ENCODE measurements at regions not wholly inside any gene's neighbourhood (a gene's known extent, or its start where the extent isn't known, plus 50 kb on each side); places are given as distances from the start of the nearest gene placed in this dataset.

GRCh38 chr2:193520709-193521458 lies 1326.2 kb upstream of the TMEFF2 start:
- 59% methylated on average over 5 of the region's 5 CpGs for WGBS (ENCODE audit: low lambda C conversion rate)
- Histone ChIP-seq H3K79me2 (ENCODE audit: insufficient read depth) (no peaks in the 10 kb centered on the region), H3K4me1 (ENCODE audit: control insufficient read depth in 1 of 2, insufficient read depth in 2 of 2, low read depth in 1 of 2, low read length in 1 of 2) (no peaks in the 10 kb centered on the region)

GRCh38 chr2:193518041-193518817 lies 1323.5 kb upstream of the TMEFF2 start:
- peak overlapping the region; percentile 47 for H2AFZ ChIP-seq (ENCODE audit: low read depth)
- POLR2A ChIA-PET, result no interaction called here
- CTCF ChIA-PET, result interaction anchor here (1.1 kb wide), 1 partner anchor 14 kb away, joined by 3 read pairs; no protein-coding TSS in a partner anchor

More at GRCh38 chr2:193520709-193521458, 1326.2 kb upstream of the TMEFF2 start:
- Histone ChIP-seq H3F3A (replicated peaks; ENCODE audit: insufficient read depth) (no peaks in the 10 kb centered on the region), H3K4me3 (ENCODE audit: low read depth in 2 of 2, low read length in 1 of 2) (no peak overlapping the region), H3K9me3 (no peaks in the 10 kb centered on the region), H3K4me2 (no peak overlapping the region), H4K20me1 (ENCODE audit: insufficient read depth) (no peaks in the 10 kb centered on the region), H3K9me2 (no peaks in the 10 kb centered on the region), H3K9ac (no peak overlapping the region), H3K36me3 (replicated peaks in 1 of 2; ENCODE audit: control insufficient read depth in 1 of 2, insufficient read depth in 2 of 2, low read length in 1 of 2) (no peaks in the 10 kb centered on the region), H3K27me3 (ENCODE audit: insufficient read depth) (no peaks in the 10 kb centered on the region), H2AFZ (ENCODE audit: low read depth) (no peak overlapping the region), H3K27ac (ENCODE audit: low read depth in 2 of 2, low read length in 1 of 2) (no peak overlapping the region)
- DNase-seq, result no peak
- CTCF ChIA-PET, result no interaction called here
- POLR2A ChIA-PET, result no interaction called here
- no peak for TF ChIP-seq YY1 (IDR thresholded peaks at IDR 0.05; ENCODE audit: low read depth)
- TF ChIP-seq ELF1 (IDR thresholded peaks at IDR 0.05), result no peak
- no peak for TF ChIP-seq POLR2AphosphoS5 (IDR thresholded peaks at IDR 0.05; ENCODE audit: low read depth, low read length)
- TF ChIP-seq GATA2 (CRISPR knock-in tag; IDR thresholded peaks at IDR 0.05), result no peak
- TF ChIP-seq PBX3 (IDR thresholded peaks at IDR 0.05), result no peak
- no peak for TF ChIP-seq EP300 (IDR thresholded peaks at IDR 0.05; ENCODE audit: borderline replicate concordance in 1 of 2, low read depth in 1 of 2, low read length in 1 of 2)
- TF ChIP-seq RCOR1 (IDR thresholded peaks at IDR 0.05; ENCODE audit: low read length), result no peak
- no peak for TF ChIP-seq FOXJ3 (CRISPR knock-in tag; IDR thresholded peaks at IDR 0.05)

More at GRCh38 chr2:193518041-193518817, 1323.5 kb upstream of the TMEFF2 start:
- WGBS (ENCODE audit: low lambda C conversion rate), result 39% methylated on average over 6 of the region's 6 CpGs
- Histone ChIP-seq H3K9me2 (no peaks in the 10 kb centered on the region), H3K9me3 (no peaks in the 10 kb centered on the region), H3K79me2 (ENCODE audit: insufficient read depth) (no peaks in the 10 kb centered on the region), H3K4me1 (ENCODE audit: control insufficient read depth in 1 of 2, insufficient read depth in 2 of 2, low read depth in 1 of 2, low read length in 1 of 2) (no peaks in the 10 kb centered on the region), H3K27me3 (ENCODE audit: insufficient read depth) (no peaks in the 10 kb centered on the region), H3K4me2 (no peak overlapping the region; the same call in 1 of the 2 replicates), H3K9ac (no peak overlapping the region), H3K36me3 (replicated peaks in 1 of 2; ENCODE audit: control insufficient read depth in 1 of 2, insufficient read depth in 2 of 2, low read length in 1 of 2) (no peaks in the 10 kb centered on the region), H3K4me3 (ENCODE audit: low read depth in 2 of 2, low read length in 1 of 2) (no peak overlapping the region), H3K27ac (ENCODE audit: low read depth in 2 of 2, low read length in 1 of 2) (peak overlapping the region in 1 of 2 experiments; percentile 35; a peak in 2 of 4 replicates), H3F3A (replicated peaks; ENCODE audit: insufficient read depth) (no peaks in the 10 kb centered on the region), H4K20me1 (ENCODE audit: insufficient read depth) (no peaks in the 10 kb centered on the region)
- TF ChIP-seq RXRA (IDR thresholded peaks at IDR 0.05; ENCODE audit: borderline replicate concordance, low read depth) (peak; percentile 45; the same call in 1 of the 2 replicates), TCF12 (IDR thresholded peaks at IDR 0.05) (no peak), FOXM1 (IDR thresholded peaks at IDR 0.05; ENCODE audit: low read depth) (no peak), TAF1 (IDR thresholded peaks at IDR 0.05; ENCODE audit: borderline replicate concordance, low read depth, low read length) (no peak), JUND (IDR thresholded peaks at IDR 0.05) (peak; percentile 21; the same call in 1 of the 2 replicates), NRF1 (IDR thresholded peaks at IDR 0.05; ENCODE audit: low read depth, low read length) (no peak), SIN3A (IDR thresholded peaks at IDR 0.05; ENCODE audit: borderline replicate concordance, low read depth, low read length) (no peak), USF1 (IDR thresholded peaks at IDR 0.05; ENCODE audit: borderline replicate concordance, low read depth) (no peak), USF2 (IDR thresholded peaks at IDR 0.05; ENCODE audit: borderline replicate concordance, low read depth, low read length) (no peak), RCOR1 (IDR thresholded peaks at IDR 0.05; ENCODE audit: low read length) (no peak), FOSL2 (IDR thresholded peaks at IDR 0.05; ENCODE audit: borderline replicate concordance, low read depth) (peak; percentile 47; the same call in 1 of the 2 replicates), CHD2 (IDR thresholded peaks at IDR 0.05; ENCODE audit: low read length, partially characterized antibody) (no peak), MXI1 (IDR thresholded peaks at IDR 0.05; ENCODE audit: low read depth, low read length) (no peak), GABPA (IDR thresholded peaks at IDR 0.05; ENCODE audit: low read depth) (no peak), EP300 (IDR thresholded peaks at IDR 0.05; ENCODE audit: borderline replicate concordance in 1 of 2, low read depth in 1 of 2, low read length in 1 of 2) (no peak; a peak in 1 of 4 replicates)
- DNase-seq, result no peak
